GM12892 (cell line): ENCODE measurements at regions not wholly inside any gene's neighbourhood (a gene's known extent, or its start where the extent isn't known, plus 50 kb on each side); places are given as distances from the start of the nearest gene placed in this dataset.

Experiments used
- DNase-seq: peaks from one replicate; pipeline ENCODE4 v3.0.0; 2011; ENCODE audit not compliant: insufficient read length
- FAIRE-seq: peaks from 2 replicates; lab custom pipeline; 2011; peaks lifted over from hg19 to GRCh38; lab: Jason Lieb, UNC
- POLR2A ChIP-seq: IDR thresholded peaks from 2 replicates; pipeline ENCODE4 v1.6.1; 2011; ENCODE audit warnings: low read depth, low read length, control low read depth
- POLR2AphosphoS5 ChIP-seq: IDR thresholded peaks from 2 replicates; pipeline ENCODE4 v1.6.1; 2011; ENCODE audit warnings: low read depth, low read length, control low read depth
- TAF1 ChIP-seq: IDR thresholded peaks from 2 replicates; pipeline ENCODE4 v1.6.1; 2011; ENCODE audit warnings: low read depth, mild to moderate bottlenecking, control low read depth, low read length, borderline replicate concordance

- no peak for TF ChIP-seq TAF1
- no peak for TF ChIP-seq POLR2AphosphoS5
- no peak for TF ChIP-seq POLR2A
- DNase-seq, result no peak
- FAIRE-seq, result no peak
These were observed 116.8 kb downstream of the TFAP2B start for GRCh38 chr6:50935442-50935841.

- FAIRE-seq (no peak), DNase-seq (no peak)
These were observed 117.6 kb downstream of the TFAP2B start for GRCh38 chr6:50936277-50936681.

GRCh38 chr6:50939931-50940330 lies 121.3 kb downstream of the TFAP2B start:
- TF ChIP-seq POLR2AphosphoS5, result no peak
- no peak for TF ChIP-seq TAF1
- no peak for TF ChIP-seq POLR2A
- FAIRE-seq, result no peak

More at GRCh38 chr6:50936277-50936681, 117.6 kb downstream of the TFAP2B start:
- TF ChIP-seq TAF1, result no peak
- TF ChIP-seq POLR2AphosphoS5, result no peak
- TF ChIP-seq POLR2A, result no peak

GRCh38 chr6:50945789-50946188 lies 127.1 kb downstream of the TFAP2B start:
- DNase-seq (no peak), FAIRE-seq (no peak)
- no peak for TF ChIP-seq TAF1
- no peak for TF ChIP-seq POLR2AphosphoS5
- TF ChIP-seq POLR2A, result no peak

More at GRCh38 chr6:50939931-50940330, 121.3 kb downstream of the TFAP2B start:
- no peak for DNase-seq

DNA sequence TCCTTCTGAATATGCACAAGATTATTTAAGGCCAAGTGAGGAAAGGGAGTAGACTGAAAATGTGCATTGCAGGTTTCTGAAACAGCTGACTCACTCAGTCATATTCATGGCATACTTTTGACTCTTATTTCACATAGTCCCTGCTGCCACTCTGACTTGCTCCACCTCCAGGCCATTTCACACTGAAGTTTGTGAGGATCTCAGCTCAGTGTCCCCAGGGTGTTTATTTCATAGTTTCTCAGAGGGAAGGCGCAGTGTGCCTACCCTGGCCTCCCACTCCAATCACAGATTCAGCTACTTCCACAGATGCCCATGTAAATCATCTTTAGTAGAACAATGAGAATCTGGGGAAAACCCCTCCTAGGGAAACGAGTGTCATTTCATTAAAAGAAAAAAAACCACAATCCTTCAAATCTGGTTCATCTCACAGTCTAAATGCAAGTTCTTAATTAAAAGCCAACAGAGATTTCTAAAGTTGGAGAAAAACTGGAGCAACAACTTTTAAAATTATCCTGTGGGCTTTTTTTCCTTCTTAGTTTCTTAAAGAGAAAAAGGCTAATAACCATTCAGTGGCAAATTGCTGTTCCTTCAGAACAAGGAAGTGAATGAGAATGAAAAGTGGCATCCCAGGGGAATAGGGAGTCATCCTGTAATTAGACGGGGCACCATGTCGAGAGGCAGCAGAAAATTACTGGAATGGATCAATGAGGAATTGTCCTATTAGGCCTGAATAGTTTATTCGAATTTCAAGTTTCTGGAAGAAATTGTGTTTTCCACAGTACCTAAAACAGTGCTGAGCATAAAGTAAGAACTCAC lies 133.6 kb downstream of the TFAP2B start:
- DNase-seq, result no peak
- TF ChIP-seq TAF1, result no peak
- no peak for TF ChIP-seq POLR2A
- TF ChIP-seq POLR2AphosphoS5, result no peak
- FAIRE-seq, result no peak

DNA sequence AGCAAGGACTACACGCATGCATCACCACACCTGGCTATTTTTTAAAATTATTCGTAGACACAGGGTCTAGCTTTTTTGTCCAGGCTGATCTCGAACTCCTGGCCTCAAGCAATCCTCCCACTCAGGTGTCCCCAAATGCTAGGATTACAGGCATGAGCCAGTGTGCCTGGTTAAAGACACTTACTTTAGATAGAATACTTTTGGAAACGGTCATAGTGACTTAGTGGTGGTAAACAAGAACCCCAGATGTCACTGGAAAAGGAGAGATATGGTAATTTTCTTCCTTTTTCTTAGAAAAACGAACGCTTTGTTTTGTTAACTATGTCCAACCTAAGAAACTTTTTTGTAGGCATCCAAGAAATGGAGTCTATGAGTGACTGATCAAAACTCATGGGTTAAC lies 137.3 kb downstream of the TFAP2B start:
- DNase-seq (no peak), FAIRE-seq (no peak)
- no peak for TF ChIP-seq TAF1
- TF ChIP-seq POLR2A, result no peak
- no peak for TF ChIP-seq POLR2AphosphoS5

DNA sequence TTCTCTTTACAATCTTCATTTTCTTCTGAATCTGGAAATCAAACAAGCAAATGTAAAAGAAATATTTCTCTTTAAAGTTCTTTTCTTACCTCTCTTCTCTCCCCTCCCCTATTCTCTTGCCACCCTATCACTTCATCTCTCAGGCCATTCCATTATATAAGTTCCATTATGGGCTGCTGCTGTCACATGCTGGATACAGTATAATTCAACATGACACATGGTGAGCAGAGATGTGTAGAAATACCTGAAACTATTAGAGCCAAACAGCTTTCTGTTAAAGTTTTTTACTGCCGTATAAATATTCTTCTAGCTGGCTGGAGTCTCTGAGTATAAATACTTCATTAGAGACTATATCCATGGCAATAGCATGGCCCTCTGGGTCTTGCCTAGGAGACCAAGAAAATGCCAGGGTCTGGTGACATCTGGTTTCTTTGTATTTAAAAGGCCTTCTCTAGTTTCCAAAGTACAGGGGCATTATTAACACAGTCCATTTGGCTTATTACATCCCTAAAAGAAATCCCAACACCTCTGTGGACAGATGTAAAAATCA lies 139.6 kb downstream of the TFAP2B start:
- DNase-seq, result no peak
- no peak for FAIRE-seq
- TF ChIP-seq POLR2AphosphoS5 (no peak), TAF1 (no peak), POLR2A (no peak)

DNA sequence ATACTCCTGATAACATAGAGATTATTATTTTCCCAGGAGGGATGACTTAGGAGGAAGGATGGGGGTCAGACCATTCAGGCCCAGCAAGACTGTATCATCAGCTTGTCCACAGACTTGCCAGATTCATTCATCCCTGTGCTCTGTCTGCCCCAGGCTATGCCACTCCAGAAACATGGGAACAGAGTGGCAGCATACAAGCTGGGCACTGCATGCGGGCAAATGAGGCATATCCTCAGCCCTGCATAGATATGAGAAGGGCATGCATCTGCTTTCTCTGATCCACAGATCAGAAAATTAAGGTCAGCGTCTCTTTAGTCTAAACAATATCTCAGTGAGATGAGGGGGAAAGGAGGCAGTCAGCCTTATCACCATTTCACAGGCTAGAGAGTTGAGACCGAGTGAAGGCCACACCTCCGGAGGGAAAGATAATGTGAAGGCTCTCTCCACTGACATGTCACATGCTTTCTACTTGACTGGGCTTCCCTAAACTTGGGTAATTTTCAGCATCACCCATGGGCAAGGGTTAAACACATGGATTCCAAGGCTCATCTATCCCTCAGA lies 140.5 kb downstream of the TFAP2B start:
- DNase-seq (no peak), FAIRE-seq (no peak)
- TF ChIP-seq POLR2AphosphoS5 (no peak), TAF1 (no peak), POLR2A (no peak)

DNA sequence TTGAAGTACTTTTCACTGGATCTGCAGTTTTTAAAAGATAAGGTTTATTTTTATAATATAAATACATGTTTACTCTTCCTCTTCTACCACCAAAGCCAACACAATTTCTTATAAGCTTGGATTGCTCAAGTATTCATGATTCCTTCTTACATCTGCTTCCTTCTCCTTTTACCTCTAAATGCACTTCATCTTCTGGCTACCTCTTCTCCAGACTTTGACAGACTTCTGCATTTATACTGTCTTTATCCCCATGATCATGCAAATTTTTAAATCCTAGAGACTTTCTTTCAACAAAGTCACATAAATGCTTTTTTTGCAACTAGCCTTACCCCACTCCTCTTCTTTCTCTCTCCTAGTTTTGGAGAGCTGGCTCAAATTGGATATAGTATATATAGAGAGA lies 142.9 kb downstream of the TFAP2B start:
- DNase-seq (no peak), FAIRE-seq (no peak)
- TF ChIP-seq POLR2AphosphoS5 (no peak), TAF1 (no peak), POLR2A (no peak)

- TF ChIP-seq POLR2A (no peak), TAF1 (no peak), POLR2AphosphoS5 (no peak)
- no peak for DNase-seq
- FAIRE-seq, result no peak
These were observed 143.6 kb downstream of the TFAP2B start for GRCh38 chr6:50962213-50962759.

GRCh38 chr6:50963952-50964351 lies 145.3 kb downstream of the TFAP2B start:
- no peak for FAIRE-seq
- DNase-seq, result no peak
- TF ChIP-seq POLR2A (no peak), POLR2AphosphoS5 (no peak), TAF1 (no peak)

- DNase-seq (no peak), FAIRE-seq (no peak)
- no peak for TF ChIP-seq TAF1
- no peak for TF ChIP-seq POLR2AphosphoS5
- no peak for TF ChIP-seq POLR2A
These were observed 146.8 kb downstream of the TFAP2B start for GRCh38 chr6:50965495-50965894.
